HepG2 (cell line): ENCODE measurements at regions not wholly inside any gene's neighbourhood (a gene's known extent, or its start where the extent isn't known, plus 50 kb on each side); places are given as distances from the start of the nearest gene placed in this dataset.

Source experiments
- E2F2 ChIP-seq: sonication (generic); formaldehyde crosslinking; IDR thresholded peaks from 2 replicates; pipeline ENCODE4 v1.4.0; 2020; ENCODE audit warnings: missing genetic modification reagents, borderline replicate concordance
- EED ChIP-seq: sonication (generic); formaldehyde crosslinking; IDR thresholded peaks from 2 replicates; pipeline ENCODE4 v1.5.0; 2020; ENCODE audit warnings: mild to moderate bottlenecking, missing genetic modification reagents
- ETV5 ChIP-seq: IDR thresholded peaks from 2 replicates; pipeline ENCODE4 v1.6.1; 2018; ENCODE audit warnings: missing biosample characterization, missing genetic modification reagents, inconsistent platforms, borderline replicate concordance
- FOXA3 ChIP-seq: IDR thresholded peaks from 2 replicates; pipeline ENCODE4 v1.6.1; 2016; ENCODE audit warnings: missing genetic modification reagents, missing compliant biosample characterization
- HCFC1 ChIP-seq: fragments of 150-350 bp; IDR thresholded peaks from 2 replicates; pipeline ENCODE4 v1.6.1; 2014; ENCODE audit warnings: low read depth, low read length
- HIVEP1 ChIP-seq: sonication (generic); formaldehyde crosslinking; IDR thresholded peaks from 2 replicates; pipeline ENCODE4 v1.4.0; 2020; ENCODE audit warnings: mild to moderate bottlenecking, missing genetic modification reagents
- KLF15 ChIP-seq: sonication (generic); formaldehyde crosslinking; IDR thresholded peaks from 2 replicates; pipeline ENCODE4 v1.8.1; 2023; ENCODE audit warnings: borderline replicate concordance, mild to moderate bottlenecking, inconsistent platforms, missing genetic modification reagents, mixed read lengths
- PAX8 ChIP-seq: sonication (generic); formaldehyde crosslinking; IDR thresholded peaks from 2 replicates; pipeline ENCODE4 v1.8.0; 2022; ENCODE audit warnings: mild to moderate bottlenecking, missing genetic modification reagents, borderline replicate concordance
- PAXIP1 ChIP-seq: sonication (generic); formaldehyde crosslinking; conservative IDR thresholded peaks from 2 replicates; pipeline ENCODE4 v1.4.0; 2020; ENCODE audit warnings: mild to moderate bottlenecking, missing genetic modification reagents, moderate library complexity
- PBX2 ChIP-seq: IDR thresholded peaks from 2 replicates; pipeline ENCODE4 v1.6.1; 2016; ENCODE audit warnings: control low read depth
- REPIN1 ChIP-seq: sonication (generic); formaldehyde crosslinking; IDR thresholded peaks from 2 replicates; pipeline ENCODE4 v1.8.0; 2022; ENCODE audit warnings: missing genetic modification reagents, low read depth, mild to moderate bottlenecking, borderline replicate concordance
- RFXANK ChIP-seq: IDR thresholded peaks from 2 replicates; pipeline ENCODE4 v1.6.1; 2016
- SNAI1 ChIP-seq: sonication (generic); formaldehyde crosslinking; IDR thresholded peaks from 2 replicates; pipeline ENCODE4 v1.5.0; 2020; ENCODE audit warnings: mild to moderate bottlenecking, missing genetic modification reagents, borderline replicate concordance
- SP1 ChIP-seq, 2 experiments: fragments of 450-650 bp in 1 of 2; sonication (generic) in 1 of 2; formaldehyde crosslinking in 1 of 2; IDR thresholded peaks; 2 replicates each; pipeline versions ENCODE4 v1.4.0 to v1.6.1; 2016 to 2020; ENCODE audit warnings: missing genetic modification reagents in 1 of 2
- SP140L ChIP-seq: sonication (generic); formaldehyde crosslinking; IDR thresholded peaks from 2 replicates; pipeline ENCODE4 v1.4.0; 2020; ENCODE audit warnings: missing genetic modification reagents, borderline replicate concordance
- SP2 ChIP-seq: sonication (generic); formaldehyde crosslinking; IDR thresholded peaks from 2 replicates; pipeline ENCODE4 v1.5.1; 2020; ENCODE audit warnings: mild to moderate bottlenecking, missing genetic modification reagents
- YEATS2 ChIP-seq: sonication (generic); formaldehyde crosslinking; IDR thresholded peaks from 2 replicates; pipeline ENCODE4 v1.4.0; 2020; ENCODE audit warnings: missing genetic modification reagents, borderline replicate concordance
- ZFP1 ChIP-seq: IDR thresholded peaks from 2 replicates; pipeline ENCODE4 v1.6.1; 2016
- ZNF253 ChIP-seq: sonication (generic); formaldehyde crosslinking; IDR thresholded peaks from 2 replicates; pipeline ENCODE4 v1.8.0; 2022; ENCODE audit warnings: mild to moderate bottlenecking, missing genetic modification reagents, borderline replicate concordance
- ZNF260 ChIP-seq: sonication (generic); formaldehyde crosslinking; IDR thresholded peaks from 2 replicates; pipeline ENCODE4 v1.4.0; 2020; ENCODE audit warnings: missing genetic modification reagents, low read depth, mild to moderate bottlenecking, borderline replicate concordance
- ZNF33A ChIP-seq: sonication (generic); formaldehyde crosslinking; IDR thresholded peaks from 2 replicates; pipeline ENCODE4 v1.5.1; 2020; ENCODE audit warnings: missing genetic modification reagents, mild to moderate bottlenecking, moderate library complexity, borderline replicate concordance
- ZNF558 ChIP-seq: sonication (generic); formaldehyde crosslinking; IDR thresholded peaks from 2 replicates; pipeline ENCODE4 v1.9.0; 2022; ENCODE audit warnings: mild to moderate bottlenecking, missing genetic modification reagents, borderline replicate concordance
- ZNF644 ChIP-seq: IDR thresholded peaks from 2 replicates; pipeline ENCODE4 v1.6.1; 2016; ENCODE audit warnings: low read depth
- ZNF83 ChIP-seq: sonication (generic); formaldehyde crosslinking; IDR thresholded peaks from 2 replicates; pipeline ENCODE4 v1.4.0; 2020; ENCODE audit warnings: missing genetic modification reagents, mild to moderate bottlenecking, borderline replicate concordance
- ZNF839 ChIP-seq: sonication (generic); formaldehyde crosslinking; IDR thresholded peaks from 2 replicates; pipeline ENCODE4 v1.4.0; 2020; ENCODE audit warnings: missing genetic modification reagents, mild to moderate bottlenecking, borderline replicate concordance
- ZNF883 ChIP-seq: sonication (generic); formaldehyde crosslinking; IDR thresholded peaks from 2 replicates; pipeline ENCODE4 v1.5.1; 2020; ENCODE audit warnings: mild to moderate bottlenecking, missing genetic modification reagents; ENCODE audit errors: not compliant biosample characterization
- TF ChIP-seq, protein P1 (sequence below): IDR thresholded peaks from 2 replicates; pipeline ENCODE4 v1.6.1; 2016; ENCODE audit warnings: low read depth, borderline replicate concordance

DNA sequence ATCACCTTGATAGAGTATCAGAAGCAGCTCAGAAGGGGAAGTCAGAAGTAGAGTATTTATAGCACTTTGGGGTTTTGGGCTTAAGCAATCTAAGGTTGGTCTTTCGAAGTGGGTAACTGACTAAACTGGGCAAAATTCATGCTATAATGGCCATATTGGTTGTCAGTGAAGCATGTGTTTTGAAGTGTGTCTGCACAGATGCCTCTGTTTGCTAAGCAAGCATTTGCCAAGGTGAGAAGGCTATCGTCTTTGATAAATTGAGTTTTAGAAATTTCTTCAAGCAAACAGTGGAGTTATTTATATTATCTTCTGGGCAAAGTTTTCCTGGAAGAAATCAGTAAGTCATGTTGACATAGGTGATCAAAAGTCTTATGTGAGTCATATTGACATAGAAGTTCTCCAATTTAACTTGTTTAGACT lies 412.8 kb upstream of the TGFBR2 start (continued):
- TF ChIP-seq ZNF33A (CRISPR knock-in tag), result no peak
- TF ChIP-seq PBX2 (CRISPR knock-in tag), result no peak
- TF ChIP-seq SP140L, result no peak
- TF ChIP-seq ZNF253 (CRISPR knock-in tag), result no peak
- no peak for TF ChIP-seq SP2 (CRISPR knock-in tag)
- TF ChIP-seq HIVEP1 (CRISPR knock-in tag), result no peak
- no peak for TF ChIP-seq EED (CRISPR knock-in tag)
- no peak for TF ChIP-seq ZNF883 (CRISPR knock-in tag)
- no peak for TF ChIP-seq ZNF83 (CRISPR knock-in tag)
- TF ChIP-seq SNAI1 (CRISPR knock-in tag), result no peak
- peak; percentile 70; the same call in 1 of the 2 replicates for TF ChIP-seq ZNF644 (CRISPR knock-in tag)
- no peak for TF ChIP-seq ZFP1
- TF ChIP-seq PAX8 (CRISPR knock-in tag), result no peak
- peak; percentile 68 for TF ChIP-seq FOXA3 (CRISPR knock-in tag)
- TF ChIP-seq SP1 (IDR thresholded peaks at IDR 0.05), result no peak
- no peak for TF ChIP-seq SP1 (CRISPR knock-in tag; IDR thresholded peaks at IDR 0.05)
- peak; percentile 27; the same call in 1 of the 2 replicates for TF ChIP-seq PAXIP1 (CRISPR knock-in tag)
- TF ChIP-seq, protein P1, sequence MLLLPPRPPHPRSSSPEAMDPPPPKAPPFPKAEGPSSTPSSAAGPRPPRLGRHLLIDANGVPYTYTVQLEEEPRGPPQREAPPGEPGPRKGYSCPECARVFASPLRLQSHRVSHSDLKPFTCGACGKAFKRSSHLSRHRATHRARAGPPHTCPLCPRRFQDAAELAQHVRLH (CRISPR knock-in tag), result no peak
- TF ChIP-seq HCFC1, result no peak
- no peak for TF ChIP-seq KLF15 (CRISPR knock-in tag)
- no peak for TF ChIP-seq RFXANK (CRISPR knock-in tag)
- no peak for TF ChIP-seq ZNF558
- no peak for TF ChIP-seq ZNF839 (CRISPR knock-in tag)
- no peak for TF ChIP-seq ETV5 (CRISPR knock-in tag)
- no peak for TF ChIP-seq YEATS2 (CRISPR knock-in tag)
- no peak for TF ChIP-seq ZNF260 (CRISPR knock-in tag)
- no peak for TF ChIP-seq REPIN1
- no peak for TF ChIP-seq E2F2 (CRISPR knock-in tag)
